Aorta (tissue), 5 donors: ENCODE measurements at regions not wholly inside any gene's neighbourhood (a gene's known extent, or its start where the extent isn't known, plus 50 kb on each side); places are given as distances from the start of the nearest gene placed in this dataset.

Source experiments
- ATAC-seq: fragments of 200-7000 bp; cut with Tn5 transposase; one replicate; pipeline ENCODE4 v1.9.1; 2022; ENCODE audit warnings: moderate library complexity; ENCODE audit not compliant: low FRiP score
- DNase-seq, 2 donors: peaks; one replicate each; pipeline ENCODE4 v3.0.0-alpha.2; 2020
- H3K27ac ChIP-seq, 2 donors: one replicate each; pipeline ENCODE4 v1.5.1; 2013; ENCODE audit warnings: low read length in 2 of 2, mild to moderate bottlenecking in 2 of 2, moderate library complexity in 2 of 2, control low read depth in 1 of 2, inconsistent platforms in 1 of 2, low read depth in 1 of 2
- H3K27me3 ChIP-seq, 2 donors: one replicate each; pipeline ENCODE4 v1.6.1; 2013; ENCODE audit warnings: control low read depth in 1 of 2, low read length in 1 of 2, mild to moderate bottlenecking in 1 of 2, moderate library complexity in 1 of 2; ENCODE audit not compliant: insufficient read depth in 2 of 2, control insufficient read depth in 1 of 2
- H3K36me3 ChIP-seq, 2 donors: one replicate each; pipeline ENCODE4 v1.6.1; 2013; ENCODE audit warnings: control low read depth in 1 of 2, low read length in 1 of 2, mild to moderate bottlenecking in 1 of 2; ENCODE audit not compliant: insufficient read depth in 2 of 2, control insufficient read depth in 1 of 2
- H3K4me1 ChIP-seq, 2 donors: one replicate each; pipeline ENCODE4 v1.6.1; 2013; ENCODE audit warnings: low read length in 2 of 2, control low read depth in 1 of 2, mild to moderate bottlenecking in 1 of 2, moderate library complexity in 1 of 2; ENCODE audit not compliant: insufficient read depth in 2 of 2, control insufficient read depth in 1 of 2
- H3K4me3 ChIP-seq, 2 donors: one replicate each; pipeline ENCODE4 v1.5.1; 2013; ENCODE audit warnings: low read length in 2 of 2, control low read depth in 1 of 2, mild to moderate bottlenecking in 1 of 2
- H3K9me3 ChIP-seq: one replicate; pipeline ENCODE4 v1.6.1; 2013; ENCODE audit warnings: mild to moderate bottlenecking, low read length; ENCODE audit not compliant: control insufficient read depth
- WGBS, 2 donors: extraction: QIAGEN DNeasy Blood & Tissue Kit; methylation state at CpG; one replicate each; pipeline ENCODE4 v1.1.7; 2013; 5-methylcytosine and 5-hydroxymethylcytosine counted together
- intact Hi-C, 2 donors: fragments of 100-400 bp; cut with DNase I; formaldehyde crosslinking; loops; one replicate each; pipeline versions ENCODE4 v1.14.2 to v1.15.0; 2022
- donor health status: healthy with polysubstance abuse.
- donor health status: Bipolar disorder and iron deficiency.
- donor health status: DM: no; HTN: no; CAD: no.
- donor health status: DM: no; HTN: no; CAD: no.
- donor health status: DM: yes; HTN: yes; CAD: no.

- Histone ChIP-seq H3K9me3 (peaks cover 2% of the 10 kb centered on the region), H3K27me3 (no peaks in the 10 kb centered on the region), H3K36me3 (no peaks in the 10 kb centered on the region), H3K4me1 (no peaks in the 10 kb centered on the region), H3K4me3 (no peak overlapping the region), H3K27ac (no peak overlapping the region)
- DNase-seq (no peak), ATAC-seq (no peak)
- intact Hi-C loops: no loop called here
- 89 to 92% methylated on average over 17 of the region's 17 CpGs for WGBS, 2 donors
Measured at GRCh38 chr6:168903613-168904345, 349.9 kb downstream of the THBS2 start.

GRCh38 chr6:168902075-168902474 lies 351.6 kb downstream of the THBS2 start:
- H3K36me3 ChIP-seq: no peaks in the 10 kb centered on the region
- 80 to 87% methylated on average over 6 of the region's 6 CpGs for whole genome bisulfite sequencing, 2 donors
- no peak overlapping the region for H3K27ac ChIP-seq
- ATAC-seq: no peak
- H3K4me3 ChIP-seq: no peak overlapping the region
- intact Hi-C loops: no loop called here
- DNase-seq: no peak
- no peaks in the 10 kb centered on the region for H3K4me1 ChIP-seq
- H3K9me3 ChIP-seq: no peaks in the 10 kb centered on the region
- no peaks in the 10 kb centered on the region for H3K27me3 ChIP-seq

- 89 to 90% methylated on average over 19 of the region's 19 CpGs for WGBS, 2 donors
- ATAC-seq (no peak), DNase-seq (peak in 1 of 2 donors; percentile 40)
- no peaks in the 10 kb centered on the region for H3K4me1 ChIP-seq
- H3K4me3 ChIP-seq: no peak overlapping the region
- no peaks in the 10 kb centered on the region for H3K36me3 ChIP-seq
- no peak overlapping the region for H3K27ac ChIP-seq
- H3K27me3 ChIP-seq: no peaks in the 10 kb centered on the region
- intact Hi-C loops: no loop called here
- no peaks in the 10 kb centered on the region for H3K9me3 ChIP-seq
Measured at GRCh38 chr6:168901076-168901475, 352.6 kb downstream of the THBS2 start.

- Histone ChIP-seq H3K4me1 (no peaks in the 10 kb centered on the region), H3K27ac (no peak overlapping the region), H3K36me3 (no peaks in the 10 kb centered on the region), H3K27me3 (no peaks in the 10 kb centered on the region), H3K4me3 (no peak overlapping the region), H3K9me3 (no peaks in the 10 kb centered on the region)
- DNase-seq: no peak
- WGBS, 2 donors: 93 to 94% methylated on average over 9 of the region's 9 CpGs
- intact Hi-C loops: loop anchor here (2.0 to 10.0 kb wide), 4 partner anchors 622 to 748 kb away; no protein-coding TSS in a partner anchor
- no peak for ATAC-seq
Measured at GRCh38 chr6:168896321-168896720, 357.3 kb downstream of the THBS2 start.

GRCh38 chr6:168895102-168895812 lies 358.4 kb downstream of the THBS2 start:
- intact Hi-C loops: loop anchor here (5.0 to 10.0 kb wide), 3 partner anchors 627 to 750 kb away; no protein-coding TSS in a partner anchor
- H3K36me3 ChIP-seq: no peaks in the 10 kb centered on the region
- DNase-seq: peak; percentile 87 to 92
- no peaks in the 10 kb centered on the region for H3K27me3 ChIP-seq
- H3K9me3 ChIP-seq: no peaks in the 10 kb centered on the region
- 24 to 25% methylated on average over 17 of the region's 17 CpGs for WGBS, 2 donors
- no peak overlapping the region for H3K4me3 ChIP-seq
- H3K27ac ChIP-seq: no peak overlapping the region
- ATAC-seq: peak; percentile 79
- H3K4me1 ChIP-seq: no peaks in the 10 kb centered on the region

- no peaks in the 10 kb centered on the region for H3K4me1 ChIP-seq
- no peaks in the 10 kb centered on the region for H3K27me3 ChIP-seq
- DNase-seq (no peak), ATAC-seq (no peak)
- intact Hi-C loops: loop anchor here in 1 of 2 donors (10.0 kb wide), 1 partner anchor 753 kb away; no protein-coding TSS in a partner anchor
- H3K9me3 ChIP-seq: no peaks in the 10 kb centered on the region
- 87 to 93% methylated on average over 5 of the region's 5 CpGs for WGBS, 2 donors
- no peak overlapping the region for H3K27ac ChIP-seq
- H3K4me3 ChIP-seq: no peak overlapping the region
- H3K36me3 ChIP-seq: no peaks in the 10 kb centered on the region
Measured at GRCh38 chr6:168892031-168892430, 361.6 kb downstream of the THBS2 start.

GRCh38 chr6:168890981-168891365 lies 362.7 kb downstream of the THBS2 start:
- no peaks in the 10 kb centered on the region for H3K4me1 ChIP-seq
- ATAC-seq: no peak
- DNase-seq: no peak
- intact Hi-C loops: loop anchor here in 1 of 2 donors (10.0 kb wide), 1 partner anchor 754 kb away; no protein-coding TSS in a partner anchor
- no peaks in the 10 kb centered on the region for H3K9me3 ChIP-seq
- H3K4me3 ChIP-seq: no peak overlapping the region
- no peaks in the 10 kb centered on the region for H3K27me3 ChIP-seq
- no peaks in the 10 kb centered on the region for H3K36me3 ChIP-seq
- 88 to 90% methylated on average over 3 of the region's 3 CpGs for WGBS, 2 donors
- no peak overlapping the region for H3K27ac ChIP-seq

GRCh38 chr6:168890306-168890980 lies 363.2 kb downstream of the THBS2 start:
- WGBS, 2 donors: 81 to 84% methylated on average over 26 of the region's 26 CpGs
- ATAC-seq (no peak), DNase-seq (no peak)
- intact Hi-C loops: loop anchor here in 1 of 2 donors (10.0 kb wide), 1 partner anchor 754 kb away; no protein-coding TSS in a partner anchor
- Histone ChIP-seq H3K36me3 (no peaks in the 10 kb centered on the region), H3K4me1 (no peaks in the 10 kb centered on the region), H3K9me3 (no peaks in the 10 kb centered on the region), H3K27ac (no peak overlapping the region), H3K27me3 (no peaks in the 10 kb centered on the region), H3K4me3 (no peak overlapping the region)
